ENCODE measurements at regions not wholly inside any gene's neighbourhood (a gene's known extent, or its start where the extent isn't known, plus 50 kb on each side); places are given as distances from the start of the nearest gene placed in this dataset.
"Not testable (repeated sequence)": the region's sequence is repeated elsewhere in the genome, so short reads cannot be mapped to it uniquely, and the experiment has no call there.

DNA sequence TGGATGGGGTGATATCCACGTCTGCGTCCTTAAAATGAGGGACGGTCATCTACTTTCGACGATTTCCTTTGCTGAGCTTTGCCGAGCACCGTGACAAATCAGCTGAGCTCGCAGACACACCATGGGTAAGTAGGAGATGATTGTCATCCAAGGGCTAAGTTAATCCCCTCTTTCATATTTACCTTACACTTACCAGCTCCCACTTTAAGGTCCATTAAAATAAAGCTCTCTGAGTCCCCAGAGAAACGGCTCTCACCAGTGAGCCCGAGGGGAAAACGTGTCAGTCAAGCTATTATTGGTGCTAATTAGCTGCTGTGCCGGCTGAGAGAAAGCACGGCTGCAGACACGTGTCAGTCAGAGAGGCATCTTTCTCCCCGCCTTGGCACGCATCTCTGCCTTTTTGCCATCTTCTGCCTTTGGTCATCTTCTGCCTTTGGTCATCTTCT lies 72.2 kb downstream of the CRLF2 start:
- no peak for DNase-seq (ENCODE audit: low spot score)

DNA sequence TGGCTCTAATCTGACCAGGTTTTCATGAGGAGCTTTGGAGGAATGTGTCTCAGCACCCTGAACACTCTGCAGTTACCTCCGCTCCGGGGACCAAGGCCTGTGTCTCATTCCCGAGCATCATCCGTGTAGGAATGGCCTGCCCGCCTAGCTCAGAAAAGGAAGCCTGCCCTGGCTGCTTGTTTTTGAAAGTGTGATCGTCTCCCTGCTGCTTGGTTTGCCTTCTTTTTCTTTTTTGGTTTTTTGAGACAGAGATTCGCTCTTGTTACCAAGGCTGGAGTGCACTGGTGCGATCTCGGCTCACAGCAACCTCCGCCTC lies 73.3 kb downstream of the CRLF2 start:
- no peak for DNase-seq (ENCODE audit: low spot score)

DNA sequence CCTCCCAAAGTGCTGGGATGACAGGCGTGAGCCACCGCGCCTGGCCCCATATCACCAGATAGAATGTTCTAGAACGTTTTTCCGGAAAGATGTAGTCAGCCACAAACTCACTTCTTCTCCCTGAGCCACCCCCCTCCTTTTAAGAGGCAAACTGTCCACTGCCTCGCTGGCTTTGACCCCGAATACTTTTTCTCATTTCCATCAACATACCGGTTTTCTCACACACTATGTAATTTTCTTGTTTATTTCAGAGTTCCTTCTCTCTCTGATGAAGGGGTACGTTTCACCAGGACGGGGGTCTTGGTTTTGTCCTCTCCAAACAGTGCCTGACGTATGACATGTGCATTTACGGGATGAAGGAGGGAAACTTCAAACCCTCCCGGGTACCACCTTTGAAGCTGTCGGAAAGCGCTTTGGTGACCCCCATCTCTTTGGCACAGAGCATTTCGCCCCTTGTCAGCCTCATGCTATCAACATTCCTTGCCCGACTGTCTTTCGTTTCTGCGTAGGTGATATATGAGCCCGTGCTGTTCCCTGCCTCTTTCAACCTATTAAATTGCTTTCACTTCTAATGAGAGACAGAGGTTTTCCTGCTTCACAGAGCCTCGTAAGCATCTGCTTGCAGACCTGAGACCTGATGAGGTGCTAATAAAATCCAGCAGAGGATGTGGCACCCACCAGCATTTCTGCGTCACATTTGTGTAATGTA lies 73.8 kb downstream of the CRLF2 start:
- no peak for DNase-seq (ENCODE audit: low spot score)

DNA sequence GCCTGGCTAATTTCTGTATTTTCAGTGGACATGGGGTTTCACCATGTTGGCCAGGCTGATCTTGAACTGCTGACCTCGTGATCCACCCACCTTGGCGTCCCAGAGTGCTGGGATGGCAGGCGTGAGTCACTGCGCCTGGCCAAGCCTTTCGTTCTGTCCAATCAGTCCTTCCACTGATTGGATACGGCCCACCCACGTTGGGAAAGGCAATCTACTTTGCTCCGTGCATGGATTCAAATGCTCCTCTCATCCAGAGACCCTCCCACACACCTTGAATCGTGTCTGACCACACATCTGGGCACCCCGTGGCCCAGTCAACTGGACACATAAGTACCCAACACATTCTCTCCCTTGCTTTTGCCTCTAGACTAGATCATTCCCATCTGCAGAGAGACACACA lies 74.9 kb downstream of the CRLF2 start:
- DNase-seq (ENCODE audit: low spot score), result no peak

DNA sequence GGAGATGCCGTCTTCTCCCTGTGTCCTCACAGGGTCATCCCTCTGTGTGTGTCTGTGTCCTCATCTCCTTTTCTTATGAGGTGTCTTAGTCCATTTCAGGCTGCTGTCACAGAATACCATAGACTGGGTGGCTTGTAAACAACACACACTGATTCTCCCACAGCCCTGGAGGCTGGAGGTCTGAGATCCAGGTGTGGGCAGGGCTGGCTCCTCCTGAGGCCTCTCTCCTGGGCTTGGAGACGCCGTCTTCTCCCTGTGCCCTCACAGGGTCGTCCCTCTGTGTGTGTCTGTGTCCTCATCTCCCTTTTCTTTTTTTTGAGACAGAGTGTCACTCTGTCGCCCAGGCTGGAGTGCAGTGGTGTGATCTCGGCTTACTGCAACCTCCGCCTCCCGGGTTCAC lies 75.9 kb downstream of the CRLF2 start:
- DNase-seq (ENCODE audit: low spot score), result not testable (repeated sequence)

DNA sequence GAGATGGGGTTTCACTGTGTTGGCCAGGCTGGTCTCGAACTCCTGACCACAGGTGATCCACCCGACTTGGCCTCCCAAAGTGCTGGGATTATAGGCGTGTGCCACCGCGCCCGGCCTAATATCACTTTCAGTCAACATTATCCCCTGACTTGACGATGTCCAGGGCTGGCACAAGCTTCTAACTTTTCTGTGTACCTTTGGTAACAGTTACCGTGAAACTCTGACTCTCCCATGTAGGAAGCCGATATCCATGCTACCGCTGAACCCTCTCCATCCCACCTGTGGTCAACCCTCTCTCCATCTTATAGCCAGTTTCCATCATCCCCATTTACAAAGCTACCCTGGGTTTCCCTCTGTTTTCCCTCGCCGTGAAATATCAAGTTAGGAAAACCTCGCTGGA lies 77.5 kb downstream of the CRLF2 start:
- no peak for DNase-seq (ENCODE audit: low spot score)

DNA sequence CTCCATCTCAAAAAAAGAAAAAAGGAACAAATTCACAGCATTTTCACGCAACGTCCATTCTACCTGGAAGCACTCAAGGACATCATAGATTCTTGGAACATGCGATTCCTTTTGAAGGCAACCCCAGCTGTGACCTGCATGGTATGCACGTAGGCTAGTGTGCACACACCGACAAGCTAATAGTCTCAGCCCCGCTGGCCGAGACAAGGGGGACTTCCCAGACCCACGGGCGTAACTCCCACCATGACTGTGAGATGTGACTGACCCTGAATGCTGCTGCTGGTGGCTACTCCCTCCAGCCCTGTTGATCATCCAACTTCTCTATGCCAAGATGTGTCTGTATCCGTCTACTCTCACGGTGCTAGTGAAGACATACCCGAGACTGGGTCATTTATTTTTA lies 78.3 kb downstream of the CRLF2 start:
- DNase-seq (ENCODE audit: low spot score), result no peak

DNA sequence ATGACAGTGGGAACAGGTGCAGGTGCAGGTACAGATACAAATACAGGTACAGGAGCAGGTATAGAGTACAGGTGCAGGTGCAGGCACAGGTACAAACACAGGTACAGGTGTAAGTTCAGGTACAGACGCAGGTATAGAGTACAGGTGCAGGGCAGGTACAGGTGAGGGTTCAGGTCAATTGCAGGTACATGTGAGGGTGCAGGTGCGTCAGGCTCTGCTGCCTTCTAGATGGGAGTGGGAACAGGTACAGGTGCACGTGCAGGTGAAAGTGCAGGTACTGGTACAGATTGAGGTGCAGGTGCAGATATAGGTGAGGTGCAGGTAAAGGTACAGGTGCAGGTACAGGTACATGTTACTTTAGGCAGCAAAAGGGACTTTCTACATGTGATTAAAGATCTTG lies 85.7 kb downstream of the CRLF2 start:
- DNase-seq (ENCODE audit: low spot score), result no peak

DNA sequence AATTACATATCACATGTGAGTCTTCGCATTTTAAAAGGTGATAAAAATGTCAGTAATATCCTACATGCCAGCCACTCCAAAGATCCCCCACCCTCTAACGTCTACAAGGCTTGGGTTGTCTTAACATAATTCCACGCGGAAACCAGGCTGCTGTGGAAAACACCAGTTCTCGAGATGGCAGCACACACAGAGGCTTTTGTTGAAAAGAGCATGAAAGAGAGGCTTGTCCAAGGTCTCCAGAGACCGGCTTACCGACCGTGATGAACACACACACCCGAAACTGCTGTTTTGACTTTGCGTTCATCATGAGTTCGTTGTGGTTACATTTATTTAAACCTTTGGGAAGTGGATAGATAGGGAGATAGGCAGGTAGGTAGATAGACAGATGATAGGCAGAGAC lies 87.9 kb downstream of the CRLF2 start:
- no peak for DNase-seq (ENCODE audit: low spot score)

DNA sequence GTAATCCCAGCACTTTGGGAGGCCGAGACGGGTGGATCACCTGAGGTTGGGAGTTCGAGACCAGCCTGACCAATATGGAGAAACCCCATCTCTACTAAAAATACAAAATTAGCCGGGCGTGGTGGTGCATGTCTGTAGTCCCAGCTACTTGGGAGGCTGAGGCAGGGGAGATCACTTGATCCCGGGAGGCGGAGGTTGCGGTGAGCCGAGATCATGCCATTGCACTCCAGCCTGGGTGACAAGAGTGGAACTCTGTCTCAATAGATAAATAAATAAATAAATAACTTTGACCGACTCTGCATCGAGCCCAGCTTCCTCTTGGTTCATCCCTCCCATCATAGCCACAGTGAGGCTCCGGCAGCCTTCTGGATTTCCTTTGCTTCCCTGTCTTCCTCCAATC lies 89.6 kb downstream of the CRLF2 start:
- not testable (repeated sequence) for DNase-seq (ENCODE audit: low spot score)

DNA sequence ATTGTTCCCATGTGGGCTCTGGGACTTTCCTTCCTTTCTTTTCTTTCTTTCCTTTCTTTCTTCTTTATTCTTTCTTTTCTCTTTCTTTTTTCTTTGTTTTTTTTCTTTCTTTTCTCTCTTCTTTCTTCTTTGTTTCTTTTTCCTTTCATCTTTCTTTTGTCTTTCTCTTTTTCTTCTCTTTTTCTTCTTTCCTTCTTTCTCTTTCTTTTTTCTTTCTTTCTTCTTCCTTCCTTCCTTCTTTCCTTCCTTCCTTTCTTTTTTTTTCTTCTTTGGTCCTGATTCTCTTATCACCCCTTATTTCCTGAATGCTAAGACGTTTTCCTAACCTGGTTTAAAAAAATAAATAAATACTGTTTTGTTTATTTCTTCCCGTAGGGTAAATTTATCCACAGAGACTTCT lies 93.2 kb downstream of the CRLF2 start:
- DNase-seq (ENCODE audit: low spot score), result no peak

DNA sequence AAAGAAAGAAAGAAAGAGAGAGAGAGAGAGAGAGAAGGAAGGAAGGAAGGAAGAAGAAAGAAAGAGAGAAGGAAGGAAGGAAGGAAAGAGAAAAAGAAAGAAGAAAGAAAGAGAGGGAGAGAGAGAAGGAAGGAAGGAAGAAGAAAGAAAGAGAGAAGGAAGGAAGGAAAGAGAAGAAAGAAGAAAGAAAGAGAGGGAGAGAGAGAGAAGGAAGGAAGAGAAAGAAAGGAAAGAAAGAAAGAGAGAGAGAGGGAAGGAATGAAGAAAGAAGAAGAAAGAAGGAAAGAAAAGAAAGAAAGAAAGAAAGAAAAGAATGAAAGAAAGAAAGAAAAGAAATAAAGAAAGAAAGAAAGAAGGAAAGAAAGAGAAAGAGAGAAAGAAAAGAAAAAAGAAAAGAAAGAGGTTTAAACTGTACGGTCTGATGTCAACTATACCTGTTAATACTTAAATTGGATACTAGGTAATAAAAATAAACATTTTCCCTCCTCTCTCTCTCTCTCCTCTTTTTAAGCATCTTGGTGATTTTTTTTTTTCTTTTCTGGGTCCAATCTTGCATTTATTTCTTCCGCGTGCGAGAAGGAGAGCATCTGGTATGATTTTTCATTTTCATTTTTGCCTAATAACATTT lies 93.8 kb downstream of the CRLF2 start:
- no peak for DNase-seq (ENCODE audit: low spot score)

DNA sequence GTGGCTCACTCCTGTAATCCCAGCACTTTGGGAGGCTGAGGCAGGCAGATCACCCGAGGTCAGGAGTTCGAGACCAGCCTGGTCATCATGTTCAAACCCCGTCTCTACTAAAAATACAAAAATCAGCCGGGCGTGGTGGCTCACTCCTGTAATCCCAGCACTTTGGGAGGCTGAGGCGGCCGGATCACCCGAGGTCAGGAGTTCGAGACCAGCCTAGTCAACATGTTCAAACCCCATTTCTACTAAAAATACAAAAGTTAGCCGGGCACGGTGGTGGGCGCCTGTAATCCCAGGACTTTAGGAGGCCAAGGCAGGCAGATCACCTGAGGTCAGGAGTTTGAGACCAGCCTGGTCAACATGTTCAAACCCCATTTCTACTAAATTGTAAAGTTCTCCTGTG lies 97.0 kb downstream of the CRLF2 start:
- DNase-seq (ENCODE audit: low spot score), result not testable (repeated sequence)

DNA sequence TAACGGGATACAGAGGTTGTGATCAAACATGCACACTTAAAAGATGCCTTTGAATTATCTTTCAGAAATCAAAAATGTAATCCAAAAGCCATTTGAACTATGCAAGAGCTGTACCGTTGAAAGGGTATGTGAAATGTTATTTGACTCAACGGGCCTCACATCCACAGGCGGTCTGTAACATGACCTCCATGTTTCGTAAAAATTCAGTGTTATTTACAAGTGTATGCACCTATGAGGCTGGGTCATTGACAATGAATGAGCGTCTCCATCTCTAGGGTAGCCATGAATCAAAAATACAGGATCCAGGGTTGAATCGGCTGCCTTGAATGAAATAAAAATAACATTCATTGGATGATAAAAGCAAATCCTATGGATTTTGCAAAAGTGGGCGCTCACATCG lies 100.1 kb downstream of the CRLF2 start:
- no peak for DNase-seq (ENCODE audit: low spot score)

DNA sequence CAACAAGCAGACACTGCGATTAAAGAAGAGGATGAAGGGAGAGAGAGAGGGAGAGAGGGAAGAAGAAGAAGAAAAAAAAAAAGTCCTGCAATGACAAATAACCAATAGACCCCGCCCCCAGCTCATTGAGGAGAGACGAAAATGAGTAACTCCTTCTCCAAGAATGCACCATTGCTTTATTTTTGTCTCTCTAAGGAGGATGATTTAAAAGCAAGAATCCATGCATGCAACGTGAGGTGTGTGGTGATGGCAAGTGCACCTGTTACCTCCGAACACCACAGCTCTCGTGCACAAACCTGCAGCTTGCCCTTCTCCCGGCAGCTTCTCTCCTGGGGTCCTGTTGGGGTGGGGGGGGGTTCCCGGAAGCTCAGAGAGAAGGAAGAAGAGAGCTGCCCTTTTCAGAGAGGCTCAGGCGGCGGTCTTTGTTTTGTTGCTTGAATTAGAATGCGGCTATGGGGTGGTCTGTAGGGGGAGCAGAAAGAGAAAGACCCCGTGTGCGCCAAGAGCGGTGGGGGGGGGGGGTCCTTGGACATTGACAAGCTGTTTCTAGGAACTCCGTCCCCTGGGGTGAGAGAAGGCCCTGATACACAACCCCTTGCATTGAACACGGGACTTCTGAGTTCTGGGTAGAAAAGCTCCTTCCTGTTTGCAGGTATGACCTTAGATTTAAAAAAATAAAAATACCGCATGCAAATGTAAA lies 100.7 kb downstream of the CRLF2 start:
- DNase-seq (ENCODE audit: low spot score), result no peak

DNA sequence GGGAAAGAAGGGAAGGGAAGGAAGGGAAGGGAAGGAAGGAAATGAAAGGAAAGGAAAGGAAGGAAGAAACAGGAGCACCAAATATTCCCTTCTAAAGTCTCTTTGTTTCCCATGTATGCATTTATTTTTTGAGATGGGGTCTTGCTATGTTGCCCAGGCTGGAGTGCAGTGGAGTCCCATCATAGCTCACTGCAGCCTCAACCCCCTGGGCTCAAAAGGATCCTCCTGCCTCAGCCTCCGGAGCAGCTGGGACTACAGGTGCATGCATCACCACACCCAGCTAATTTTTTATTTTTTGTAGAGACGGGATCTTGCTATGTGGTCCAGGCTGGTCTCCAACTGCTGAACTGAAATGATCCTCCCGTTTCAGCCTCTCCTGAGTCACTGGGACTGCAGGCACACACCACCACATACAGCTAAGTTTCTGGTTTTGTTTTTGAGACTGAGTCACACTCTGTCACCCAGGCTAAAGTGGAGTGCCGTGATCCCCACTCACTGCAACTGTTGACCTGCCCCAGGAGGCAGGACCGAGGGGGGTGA lies 102.8 kb downstream of the CRLF2 start:
- no peak for DNase-seq (ENCODE audit: low spot score)

DNA sequence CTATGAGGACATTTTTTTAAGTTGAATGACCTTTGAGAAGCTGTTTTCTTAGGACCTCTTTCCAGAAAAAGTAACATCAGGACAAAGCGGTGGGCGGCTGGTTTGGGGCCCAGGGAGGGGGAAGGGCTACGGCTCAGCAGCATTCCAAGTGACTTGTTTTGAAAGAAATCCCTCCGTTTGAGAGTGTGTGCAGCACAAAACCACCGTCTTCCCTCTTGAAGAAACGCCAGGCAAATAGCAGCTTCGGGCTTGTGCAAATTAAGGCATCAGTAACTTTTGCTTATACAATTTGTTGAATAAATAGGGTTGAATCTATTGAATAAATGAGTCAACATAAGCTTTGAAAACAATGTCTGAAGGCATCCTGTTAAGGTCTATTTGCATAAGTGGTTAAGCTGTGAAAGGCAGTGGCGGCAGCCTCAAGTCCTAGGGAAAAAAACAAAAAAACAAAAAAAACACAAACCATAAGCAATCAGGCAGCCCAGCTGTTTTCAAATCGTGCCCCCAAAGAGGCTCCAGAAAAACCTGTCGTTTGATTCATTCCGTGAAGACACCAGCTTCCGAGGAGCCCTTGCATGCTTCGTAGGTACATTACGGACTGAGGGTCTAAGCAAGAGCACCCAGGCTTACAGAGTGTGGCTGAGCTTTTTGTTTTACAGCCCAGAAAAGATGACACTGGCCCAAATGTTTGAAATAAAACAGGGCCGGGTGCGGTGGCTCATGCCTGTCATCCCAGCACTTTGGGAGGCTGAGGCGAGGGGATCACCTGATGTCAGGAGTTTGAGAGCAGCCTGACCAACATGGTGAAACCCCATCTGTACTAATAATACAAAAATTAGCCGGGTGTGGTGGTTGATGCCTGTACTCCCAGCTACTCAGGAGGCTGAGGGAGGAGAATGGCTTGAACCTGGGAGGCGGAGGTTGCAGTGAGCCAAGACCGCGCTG lies 103.7 kb downstream of the CRLF2 start:
- DNase-seq (ENCODE audit: low spot score), result no peak

DNA sequence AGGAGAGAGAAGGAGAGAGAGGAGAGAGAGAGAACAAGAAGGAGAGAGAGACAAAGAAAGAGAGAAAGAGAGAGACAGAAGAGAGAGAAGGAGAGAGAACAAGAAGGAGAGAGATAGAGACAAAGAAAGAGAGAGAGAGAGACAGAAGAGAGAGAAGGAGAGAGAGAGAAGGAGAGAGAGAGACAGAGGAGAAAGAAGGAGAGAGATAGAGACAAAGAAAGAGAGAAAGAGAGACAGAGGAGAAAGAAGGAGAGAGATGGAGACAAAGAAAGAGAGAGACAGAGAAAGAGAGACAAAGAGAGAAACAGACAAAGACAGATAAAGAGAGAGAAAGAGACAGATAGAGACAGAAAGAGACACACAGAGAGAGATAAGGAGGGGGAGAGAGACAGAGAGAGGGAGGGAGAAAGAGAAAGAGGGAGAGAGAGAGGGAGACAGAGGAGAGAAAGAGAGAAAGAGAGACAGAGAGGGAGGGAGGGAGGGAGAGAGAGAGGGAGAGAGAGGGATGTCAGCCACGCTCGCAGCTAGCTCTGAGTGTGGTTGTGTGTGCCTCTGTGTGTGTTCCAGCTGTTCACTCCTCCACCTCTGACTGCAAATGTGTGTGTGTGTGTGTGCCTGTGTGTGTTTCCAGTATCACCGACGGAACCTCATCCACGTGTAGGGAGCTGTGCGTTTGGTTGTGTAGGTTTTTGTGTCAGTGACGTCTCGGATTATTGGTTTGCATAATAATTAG lies 105.8 kb downstream of the CRLF2 start:
- no peak for DNase-seq (ENCODE audit: low spot score)

DNA sequence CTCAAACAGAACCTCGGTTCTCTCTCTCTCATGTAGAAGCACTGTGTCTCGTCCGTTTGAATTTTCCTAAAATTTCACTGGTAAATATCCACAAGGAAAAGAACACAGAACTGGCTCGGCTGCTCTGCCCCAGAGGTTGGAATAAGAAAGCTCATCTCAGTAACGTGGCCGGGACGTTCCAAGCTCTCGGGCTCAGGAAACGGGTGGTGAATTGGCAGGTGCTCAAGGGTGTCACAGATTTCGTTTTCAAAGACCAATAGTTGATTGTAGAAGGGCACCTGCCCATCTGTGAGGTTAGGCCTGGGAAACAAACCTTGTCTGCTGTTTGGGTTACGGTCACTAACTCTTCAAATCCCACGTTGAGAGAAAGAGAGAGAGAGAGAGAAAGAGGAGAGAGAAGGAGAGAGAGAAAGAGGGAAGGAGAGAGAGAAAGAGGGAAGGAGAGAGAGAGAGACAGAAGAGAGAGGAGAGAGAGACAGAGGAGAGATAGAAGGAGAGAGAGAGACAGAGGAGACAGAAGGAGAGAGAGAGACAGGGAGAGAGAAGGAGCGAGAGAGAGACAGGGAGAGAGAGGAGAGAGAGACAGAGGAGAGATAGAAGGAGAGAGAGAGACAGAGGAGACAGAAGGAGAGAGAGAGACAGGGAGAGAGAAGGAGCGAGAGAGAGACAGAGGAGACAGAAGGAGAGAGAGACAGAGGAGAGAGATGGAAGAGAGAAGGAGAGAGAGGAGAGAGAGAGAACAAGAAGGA lies 106.6 kb downstream of the CRLF2 start:
- DNase-seq (ENCODE audit: low spot score), result no peak

DNA sequence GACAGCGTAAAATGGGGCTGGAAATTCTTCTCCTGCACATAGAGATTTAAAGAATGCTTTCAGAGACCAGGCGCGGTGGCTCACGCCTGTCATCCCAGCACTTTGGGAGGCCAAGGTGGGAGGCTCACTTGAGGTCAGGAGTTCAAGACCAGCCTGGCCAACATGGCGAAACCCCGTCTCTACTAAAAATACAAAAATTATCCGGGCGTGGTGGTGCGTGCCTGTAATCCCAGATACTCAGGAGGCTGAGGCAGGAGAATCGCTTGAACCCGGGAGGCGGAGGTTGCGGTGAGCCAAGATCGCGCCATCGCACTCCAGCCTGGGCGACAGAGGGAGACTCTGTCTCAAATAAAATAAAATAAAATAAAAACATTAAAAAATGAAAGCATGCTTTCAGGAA lies 107.4 kb downstream of the CRLF2 start:
- DNase-seq (ENCODE audit: low spot score), result not testable (repeated sequence)

DNA sequence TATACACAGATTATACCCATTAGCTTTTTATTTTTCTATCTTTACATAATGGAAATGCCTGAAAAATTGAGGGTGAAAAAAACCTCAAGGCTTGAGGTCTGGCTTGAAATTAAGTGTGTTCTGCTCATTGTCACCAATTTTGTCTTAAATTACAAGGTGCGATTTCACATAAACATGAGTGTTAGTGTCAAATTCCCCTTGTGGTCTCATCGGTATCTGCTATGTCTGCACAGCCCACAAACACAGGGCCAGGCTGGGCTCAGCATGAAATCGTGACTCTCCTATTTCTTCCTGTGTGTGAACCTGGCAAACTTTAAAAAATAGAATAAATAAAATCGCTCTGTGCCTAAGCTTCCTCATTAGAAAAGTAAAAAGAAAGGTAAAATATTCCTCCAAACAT lies 109.1 kb downstream of the CRLF2 start:
- DNase-seq (ENCODE audit: low spot score), result no peak

Data from CD4-positive, alpha-beta T cell treated with Interleukin-2 at 100 ng/mL for 4 hours (primary cell).